ENCODE measurements at regions not wholly inside any gene's neighbourhood (a gene's known extent, or its start where the extent isn't known, plus 50 kb on each side); places are given as distances from the start of the nearest gene placed in this dataset.

DNA sequence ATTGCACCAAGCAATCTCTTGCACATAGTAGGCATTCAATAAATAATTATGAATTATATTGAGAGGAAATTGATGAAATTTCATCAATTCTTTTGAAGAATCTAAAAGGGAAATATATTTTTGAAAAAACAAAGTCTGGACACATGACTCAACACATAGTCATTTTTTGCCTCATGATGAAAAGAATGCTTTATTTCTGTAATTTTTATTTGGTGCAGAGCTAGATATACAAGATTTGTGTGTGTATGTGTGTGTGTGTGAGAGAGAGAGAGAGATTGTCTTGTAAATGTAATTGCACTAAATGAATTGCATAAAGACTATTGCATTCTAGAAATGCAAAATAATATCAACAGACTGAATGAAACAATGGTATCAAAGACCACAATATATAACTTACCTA lies 206.2 kb upstream of the C1orf87 start:
- Histone ChIP-seq H3K36me3 (ENCODE audit: control insufficient read depth in 2 of 2, insufficient read depth in 2 of 2, low read length in 1 of 2) (no peaks in the 10 kb centered on the region), H3K9me3 (ENCODE audit: control insufficient read depth in 2 of 2, insufficient read depth in 1 of 2, low read depth in 1 of 2, low read length in 1 of 2) (no peaks in the 10 kb centered on the region), H3K27ac (ENCODE audit: low read depth in 2 of 2, low read length in 1 of 2) (no peak overlapping the region), H3K4me1 (ENCODE audit: control insufficient read depth in 2 of 2, insufficient read depth in 2 of 2, low read length in 1 of 2) (no peaks in the 10 kb centered on the region), H3K27me3 (ENCODE audit: control insufficient read depth in 1 of 2, insufficient read depth in 2 of 2, low read length in 2 of 2) (no peaks in the 10 kb centered on the region), H3K4me3 (ENCODE audit: low read depth in 1 of 2, low read length in 2 of 2) (no peak overlapping the region)

DNA sequence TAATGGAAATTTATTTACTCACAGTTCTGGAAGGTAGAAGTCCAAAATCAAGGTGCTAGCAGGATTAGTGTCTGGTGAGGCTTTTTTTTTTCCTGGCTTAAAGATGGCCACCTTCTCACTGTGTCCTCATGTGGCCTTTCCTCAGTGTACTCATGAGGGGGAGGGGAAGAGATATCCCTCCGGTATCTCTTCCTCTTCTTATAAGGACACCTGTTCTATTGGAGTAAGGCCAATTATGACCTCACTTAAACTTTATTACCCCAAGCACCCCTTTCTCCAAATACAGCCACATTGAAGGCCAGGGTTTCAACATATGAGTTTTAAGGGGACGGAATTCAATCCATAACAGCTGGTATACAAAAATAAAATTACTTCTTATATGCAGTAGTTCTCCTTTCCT lies 203.7 kb upstream of the C1orf87 start:
- 54 to 77% methylated on average over 2 of the region's 2 CpGs for WGBS, 2 donors

DNA sequence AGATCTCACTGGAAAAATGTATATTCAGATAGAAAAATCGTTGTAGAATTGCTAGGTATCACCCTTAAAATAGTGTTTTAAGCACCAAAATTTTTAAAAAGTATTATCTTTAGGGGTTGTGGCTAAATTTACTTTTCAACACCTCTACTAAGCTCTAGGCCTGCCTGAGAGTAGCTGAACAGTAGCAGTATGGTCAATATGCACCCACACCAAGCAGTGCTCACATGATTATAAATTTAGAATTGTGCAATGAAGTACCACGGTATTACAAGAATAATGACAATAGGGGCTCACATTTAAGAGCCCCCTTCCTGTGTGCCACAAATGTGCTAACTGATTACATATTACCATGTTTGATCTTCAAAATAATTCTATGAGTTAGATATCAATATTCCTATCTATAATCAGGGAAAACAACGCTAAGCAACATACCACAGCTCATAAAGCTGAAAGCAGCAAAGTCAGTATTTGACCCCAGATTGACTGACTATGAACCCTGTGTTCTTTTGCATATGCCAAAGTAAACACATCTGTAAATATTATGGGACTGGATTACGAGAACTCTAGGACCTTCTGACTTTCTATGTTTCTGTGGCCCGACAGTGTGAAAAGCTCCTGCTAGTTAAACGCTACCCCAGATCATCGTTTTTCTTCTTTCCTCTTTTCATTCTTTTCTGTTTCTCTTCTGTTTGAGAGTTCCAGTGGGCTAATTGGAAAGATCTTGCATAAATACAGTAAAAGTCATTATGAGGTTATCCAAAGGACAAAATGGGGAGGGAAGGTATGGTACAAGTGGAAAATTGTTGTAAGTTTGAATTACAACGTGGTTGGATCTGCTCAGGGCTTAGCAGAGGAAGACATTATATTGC lies 201.1 kb upstream of the C1orf87 start:
- H3K27me3 ChIP-seq (ENCODE audit: control insufficient read depth in 1 of 2, insufficient read depth in 2 of 2, low read length in 2 of 2), result no peaks in the 10 kb centered on the region
- no peak overlapping the region for H3K4me3 ChIP-seq (ENCODE audit: low read depth in 1 of 2, low read length in 2 of 2)
- no peak overlapping the region for H3K27ac ChIP-seq (ENCODE audit: low read depth in 2 of 2, low read length in 1 of 2)
- 61 to 63% methylated on average over 8 of the region's 8 CpGs for WGBS, 2 donors
- no peaks in the 10 kb centered on the region for H3K36me3 ChIP-seq (ENCODE audit: control insufficient read depth in 2 of 2, insufficient read depth in 2 of 2, low read length in 1 of 2)
- H3K9me3 ChIP-seq (ENCODE audit: control insufficient read depth in 2 of 2, insufficient read depth in 1 of 2, low read depth in 1 of 2, low read length in 1 of 2), result no peaks in the 10 kb centered on the region
- H3K4me1 ChIP-seq (ENCODE audit: control insufficient read depth in 2 of 2, insufficient read depth in 2 of 2, low read length in 1 of 2), result no peaks in the 10 kb centered on the region

More for the DNA sequence above, 203.7 kb upstream of the C1orf87 start:
- Histone ChIP-seq H3K36me3 (ENCODE audit: control insufficient read depth in 2 of 2, insufficient read depth in 2 of 2, low read length in 1 of 2) (no peaks in the 10 kb centered on the region), H3K27ac (ENCODE audit: low read depth in 2 of 2, low read length in 1 of 2) (no peak overlapping the region), H3K27me3 (ENCODE audit: control insufficient read depth in 1 of 2, insufficient read depth in 2 of 2, low read length in 2 of 2) (no peaks in the 10 kb centered on the region), H3K4me1 (ENCODE audit: control insufficient read depth in 2 of 2, insufficient read depth in 2 of 2, low read length in 1 of 2) (no peaks in the 10 kb centered on the region), H3K4me3 (ENCODE audit: low read depth in 1 of 2, low read length in 2 of 2) (no peak overlapping the region), H3K9me3 (ENCODE audit: control insufficient read depth in 2 of 2, insufficient read depth in 1 of 2, low read depth in 1 of 2, low read length in 1 of 2) (no peaks in the 10 kb centered on the region)

DNA sequence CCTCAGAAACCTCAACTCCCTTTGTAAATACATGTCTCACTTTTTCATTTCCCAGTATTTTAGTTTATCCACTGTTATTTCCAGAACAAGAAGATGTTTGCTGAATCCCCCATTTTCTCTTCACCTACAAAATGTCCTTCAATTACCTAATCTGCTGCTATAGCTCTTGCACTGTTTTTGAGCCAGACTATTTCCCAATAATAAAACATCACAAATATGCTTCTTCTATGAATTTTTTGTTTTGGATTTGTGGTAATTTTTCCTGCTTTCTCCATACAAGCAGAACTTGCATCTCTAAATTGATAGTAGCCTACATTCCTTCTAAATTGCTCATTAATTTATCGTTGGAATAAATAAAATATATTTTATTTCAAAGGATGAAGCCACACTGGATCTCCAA lies 199.6 kb upstream of the C1orf87 start:
- 81 to 86% methylated on average over 1 of the region's 1 CpG for WGBS, 2 donors
- H3K27ac ChIP-seq (ENCODE audit: low read depth in 2 of 2, low read length in 1 of 2), result no peak overlapping the region
- no peak overlapping the region for H3K4me3 ChIP-seq (ENCODE audit: low read depth in 1 of 2, low read length in 2 of 2)
- H3K36me3 ChIP-seq (ENCODE audit: control insufficient read depth in 2 of 2, insufficient read depth in 2 of 2, low read length in 1 of 2), result no peaks in the 10 kb centered on the region
- H3K4me1 ChIP-seq (ENCODE audit: control insufficient read depth in 2 of 2, insufficient read depth in 2 of 2, low read length in 1 of 2), result no peaks in the 10 kb centered on the region
- no peaks in the 10 kb centered on the region for H3K9me3 ChIP-seq (ENCODE audit: control insufficient read depth in 2 of 2, insufficient read depth in 1 of 2, low read depth in 1 of 2, low read length in 1 of 2)
- no peaks in the 10 kb centered on the region for H3K27me3 ChIP-seq (ENCODE audit: control insufficient read depth in 1 of 2, insufficient read depth in 2 of 2, low read length in 2 of 2)

DNA sequence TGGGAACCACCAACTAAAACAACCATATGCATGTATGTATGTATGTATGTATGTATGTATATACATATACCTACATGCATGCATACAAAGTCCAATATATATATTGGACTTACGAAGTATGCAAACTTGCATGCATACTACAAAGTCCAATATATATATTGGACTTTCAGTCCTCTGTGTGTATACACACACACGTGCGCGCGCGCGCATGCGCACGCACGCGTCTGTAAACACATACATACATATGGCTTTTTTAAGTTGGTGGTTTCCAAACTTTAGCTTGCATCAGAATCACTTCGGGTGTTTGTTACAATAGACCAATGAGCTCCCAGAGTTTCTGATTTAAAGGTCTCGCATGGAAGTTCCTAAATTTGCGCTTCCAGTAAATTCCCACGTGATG lies 197.5 kb upstream of the C1orf87 start:
- Histone ChIP-seq H3K4me3 (ENCODE audit: low read depth in 1 of 2, low read length in 2 of 2) (no peak overlapping the region), H3K36me3 (ENCODE audit: control insufficient read depth in 2 of 2, insufficient read depth in 2 of 2, low read length in 1 of 2) (no peaks in the 10 kb centered on the region), H3K4me1 (ENCODE audit: control insufficient read depth in 2 of 2, insufficient read depth in 2 of 2, low read length in 1 of 2) (no peaks in the 10 kb centered on the region), H3K27me3 (ENCODE audit: control insufficient read depth in 1 of 2, insufficient read depth in 2 of 2, low read length in 2 of 2) (no peaks in the 10 kb centered on the region), H3K27ac (ENCODE audit: low read depth in 2 of 2, low read length in 1 of 2) (no peak overlapping the region), H3K9me3 (ENCODE audit: control insufficient read depth in 2 of 2, insufficient read depth in 1 of 2, low read depth in 1 of 2, low read length in 1 of 2) (no peaks in the 10 kb centered on the region)
- WGBS, 2 donors, result 97% methylated on average over 15 of the region's 15 CpGs

DNA sequence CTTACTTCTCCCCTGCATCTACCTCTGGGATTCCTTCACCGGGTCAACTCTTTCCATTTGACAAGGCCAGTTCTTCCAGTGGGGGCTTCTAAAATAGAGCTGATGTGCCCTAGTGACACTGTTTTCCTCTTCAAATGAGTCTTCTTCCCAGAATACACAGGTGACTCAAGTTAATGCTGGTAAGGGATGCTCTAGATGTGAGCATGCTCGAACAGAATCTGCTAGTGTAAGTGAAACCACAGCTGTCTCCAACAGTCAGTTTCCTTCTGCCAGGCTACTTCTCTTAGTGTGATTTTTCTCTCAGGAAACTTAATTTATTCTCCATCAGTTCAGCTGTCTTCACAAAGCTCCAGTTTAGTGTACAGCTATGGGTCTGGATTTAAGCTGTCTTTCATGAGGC lies 194.9 kb upstream of the C1orf87 start:
- H3K36me3 ChIP-seq (ENCODE audit: control insufficient read depth in 2 of 2, insufficient read depth in 2 of 2, low read length in 1 of 2), result no peaks in the 10 kb centered on the region
- WGBS, 2 donors, result 84 to 89% methylated on average over 2 of the region's 2 CpGs

DNA sequence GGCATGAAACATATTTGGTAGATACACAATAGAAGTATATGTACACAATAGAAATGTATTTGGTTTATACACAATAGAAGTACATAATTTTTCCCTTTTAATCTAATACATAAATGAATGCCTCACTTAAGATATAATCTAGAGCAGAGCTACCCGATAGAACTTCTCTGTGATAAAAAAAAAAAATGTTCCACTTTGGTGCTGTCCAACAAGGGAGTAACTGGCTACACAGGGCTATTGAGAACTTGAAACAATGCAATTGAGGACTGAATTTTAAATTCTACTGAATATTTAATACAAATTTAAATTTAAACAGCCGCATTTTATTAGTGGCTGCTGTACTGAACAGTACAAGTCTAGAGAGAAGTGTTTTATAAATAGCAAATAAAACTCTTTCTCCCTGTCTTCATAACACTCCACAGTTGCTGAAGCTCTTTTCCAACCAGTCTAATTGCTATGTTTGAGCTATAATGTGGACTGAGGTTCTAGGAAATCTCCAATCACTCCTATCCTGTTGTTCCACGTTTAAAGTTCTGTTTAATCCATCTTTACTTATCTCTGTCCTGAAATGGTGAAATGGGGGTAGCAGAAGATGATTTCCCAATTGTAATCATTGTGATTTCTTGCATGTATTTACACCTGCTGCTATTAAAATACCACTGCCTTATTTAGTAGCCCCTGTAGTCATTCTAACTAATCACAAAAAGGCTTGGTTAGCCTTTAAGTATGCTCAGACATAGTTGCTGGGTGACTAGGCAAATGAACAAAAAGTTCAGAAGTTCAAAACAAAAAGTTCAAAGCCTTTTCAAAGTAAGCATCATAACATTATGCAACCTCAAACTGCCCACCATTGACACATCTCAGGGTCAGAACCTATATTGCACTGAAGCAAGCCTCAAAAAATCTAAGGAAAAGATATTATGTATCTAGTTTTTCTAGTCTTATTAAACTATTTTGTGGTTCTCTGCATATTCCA lies 192.3 kb upstream of the C1orf87 start:
- Histone ChIP-seq H3K9me3 (ENCODE audit: control insufficient read depth in 2 of 2, insufficient read depth in 1 of 2, low read depth in 1 of 2, low read length in 1 of 2) (no peaks in the 10 kb centered on the region), H3K4me1 (ENCODE audit: control insufficient read depth in 2 of 2, insufficient read depth in 2 of 2, low read length in 1 of 2) (no peaks in the 10 kb centered on the region), H3K27me3 (ENCODE audit: control insufficient read depth in 1 of 2, insufficient read depth in 2 of 2, low read length in 2 of 2) (no peaks in the 10 kb centered on the region), H3K27ac (ENCODE audit: low read depth in 2 of 2, low read length in 1 of 2) (no peak overlapping the region), H3K4me3 (ENCODE audit: low read depth in 1 of 2, low read length in 2 of 2) (no peak overlapping the region), H3K36me3 (ENCODE audit: control insufficient read depth in 2 of 2, insufficient read depth in 2 of 2, low read length in 1 of 2) (no peaks in the 10 kb centered on the region)
- WGBS, 2 donors, result 68 to 71% methylated on average over 3 of the region's 3 CpGs

More for the DNA sequence above, 194.9 kb upstream of the C1orf87 start:
- H3K9me3 ChIP-seq (ENCODE audit: control insufficient read depth in 2 of 2, insufficient read depth in 1 of 2, low read depth in 1 of 2, low read length in 1 of 2), result no peaks in the 10 kb centered on the region
- no peaks in the 10 kb centered on the region for H3K4me1 ChIP-seq (ENCODE audit: control insufficient read depth in 2 of 2, insufficient read depth in 2 of 2, low read length in 1 of 2)
- H3K27me3 ChIP-seq (ENCODE audit: control insufficient read depth in 1 of 2, insufficient read depth in 2 of 2, low read length in 2 of 2), result no peaks in the 10 kb centered on the region
- no peak overlapping the region for H3K4me3 ChIP-seq (ENCODE audit: low read depth in 1 of 2, low read length in 2 of 2)
- H3K27ac ChIP-seq (ENCODE audit: low read depth in 2 of 2, low read length in 1 of 2), result no peak overlapping the region

DNA sequence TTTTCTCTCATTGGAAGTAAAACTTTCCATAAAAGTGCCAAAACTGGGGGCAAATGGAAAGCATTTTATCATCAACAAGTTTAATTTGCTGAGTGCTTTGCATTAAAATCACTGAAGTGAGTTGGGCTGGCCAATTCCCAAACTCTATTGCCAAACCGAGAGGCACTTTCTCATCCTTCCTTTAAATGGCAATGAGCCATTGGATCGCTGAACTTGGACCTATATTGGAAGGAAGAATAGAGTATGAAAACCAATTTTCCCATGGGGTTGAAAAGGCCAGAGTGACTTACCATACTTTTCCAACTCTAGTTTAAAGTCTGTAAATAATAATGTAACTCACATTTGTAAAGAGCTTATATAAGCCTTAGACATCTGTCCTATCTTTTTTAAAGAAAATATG lies 189.1 kb upstream of the C1orf87 start:
- Histone ChIP-seq H3K36me3 (ENCODE audit: control insufficient read depth in 2 of 2, insufficient read depth in 2 of 2, low read length in 1 of 2) (no peaks in the 10 kb centered on the region), H3K27ac (ENCODE audit: low read depth in 2 of 2, low read length in 1 of 2) (no peak overlapping the region), H3K27me3 (ENCODE audit: control insufficient read depth in 1 of 2, insufficient read depth in 2 of 2, low read length in 2 of 2) (no peaks in the 10 kb centered on the region), H3K4me1 (ENCODE audit: control insufficient read depth in 2 of 2, insufficient read depth in 2 of 2, low read length in 1 of 2) (no peaks in the 10 kb centered on the region), H3K9me3 (ENCODE audit: control insufficient read depth in 2 of 2, insufficient read depth in 1 of 2, low read depth in 1 of 2, low read length in 1 of 2) (no peaks in the 10 kb centered on the region), H3K4me3 (ENCODE audit: low read depth in 1 of 2, low read length in 2 of 2) (no peak overlapping the region)
- 51 to 61% methylated on average over 2 of the region's 2 CpGs for WGBS, 2 donors

DNA sequence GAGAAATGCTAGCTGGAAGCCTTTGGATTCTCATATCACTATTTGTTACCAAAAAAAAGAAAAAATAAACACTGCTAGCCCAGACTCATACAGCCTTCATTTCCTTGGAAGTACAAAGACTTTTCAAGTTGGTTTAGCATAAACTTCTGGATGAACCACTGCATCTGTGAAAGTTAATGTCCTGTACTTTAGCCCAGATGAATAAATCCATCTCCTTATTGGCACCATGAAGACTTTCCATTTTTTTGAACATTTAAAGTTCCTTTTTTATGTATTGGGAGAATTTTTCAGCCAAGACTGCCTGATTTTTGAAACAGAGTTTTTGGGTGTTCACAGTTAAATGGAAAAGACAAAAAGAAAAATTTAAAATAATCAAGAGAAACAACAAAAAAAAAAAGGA lies 184.0 kb upstream of the C1orf87 start:
- H3K27me3 ChIP-seq (ENCODE audit: control insufficient read depth in 1 of 2, insufficient read depth in 2 of 2, low read length in 2 of 2), result no peaks in the 10 kb centered on the region
- no peak overlapping the region for H3K4me3 ChIP-seq (ENCODE audit: low read depth in 1 of 2, low read length in 2 of 2)
- no peaks in the 10 kb centered on the region for H3K36me3 ChIP-seq (ENCODE audit: control insufficient read depth in 2 of 2, insufficient read depth in 2 of 2, low read length in 1 of 2)
- no peaks in the 10 kb centered on the region for H3K4me1 ChIP-seq (ENCODE audit: control insufficient read depth in 2 of 2, insufficient read depth in 2 of 2, low read length in 1 of 2)
- H3K27ac ChIP-seq (ENCODE audit: low read depth in 2 of 2, low read length in 1 of 2), result no peak overlapping the region
- no peaks in the 10 kb centered on the region for H3K9me3 ChIP-seq (ENCODE audit: control insufficient read depth in 2 of 2, insufficient read depth in 1 of 2, low read depth in 1 of 2, low read length in 1 of 2)
